Skin epidermis (tissue), 12 donors: ENCODE measurements at regions not wholly inside any gene's neighbourhood (a gene's known extent, or its start where the extent isn't known, plus 50 kb on each side); places are given as distances from the start of the nearest gene placed in this dataset.

Experiments
- H3K27ac ChIP-seq, 21 experiments: fragments of 200-600 bp; sonication (generic) in 11 of 21; one replicate each; pipeline ENCODE4 v1.5.0; 2020; ENCODE audit warnings: mild to moderate bottlenecking in 3 of 21, inconsistent platforms in 2 of 21, moderate library complexity in 2 of 21
- H3K4me3 ChIP-seq, 7 experiments: fragments of 200-600 bp; sonication (generic) in 2 of 7; one replicate each; pipeline ENCODE4 v1.5.0; 2020; ENCODE audit warnings: inconsistent platforms in 2 of 7, mild to moderate bottlenecking in 2 of 7, moderate library complexity in 1 of 7

GRCh38 chr15:98358971-98359370, 289.4 kb upstream of the IGF1R start:
- Histone ChIP-seq H3K4me3 (no peak overlapping the region), H3K27ac (no peak overlapping the region)

- no peak overlapping the region for H3K27ac ChIP-seq
- no peak overlapping the region for H3K4me3 ChIP-seq
Observed at GRCh38 chr15:98363416-98363815, 284.9 kb upstream of the IGF1R start.

GRCh38 chr15:98363955-98364354, 284.4 kb upstream of the IGF1R start:
- H3K4me3 ChIP-seq = no peak overlapping the region
- no peak overlapping the region for H3K27ac ChIP-seq

- H3K4me3 ChIP-seq = no peak overlapping the region
- no peak overlapping the region for H3K27ac ChIP-seq
Observed at GRCh38 chr15:98369081-98369716, 279.1 kb upstream of the IGF1R start.

GRCh38 chr15:98375513-98376340, 272.6 kb upstream of the IGF1R start:
- Histone ChIP-seq H3K27ac (no peak overlapping the region), H3K4me3 (no peak overlapping the region)

GRCh38 chr15:98380721-98381120, 267.6 kb upstream of the IGF1R start:
- no peak overlapping the region for H3K27ac ChIP-seq
- H3K4me3 ChIP-seq = no peak overlapping the region

DNA sequence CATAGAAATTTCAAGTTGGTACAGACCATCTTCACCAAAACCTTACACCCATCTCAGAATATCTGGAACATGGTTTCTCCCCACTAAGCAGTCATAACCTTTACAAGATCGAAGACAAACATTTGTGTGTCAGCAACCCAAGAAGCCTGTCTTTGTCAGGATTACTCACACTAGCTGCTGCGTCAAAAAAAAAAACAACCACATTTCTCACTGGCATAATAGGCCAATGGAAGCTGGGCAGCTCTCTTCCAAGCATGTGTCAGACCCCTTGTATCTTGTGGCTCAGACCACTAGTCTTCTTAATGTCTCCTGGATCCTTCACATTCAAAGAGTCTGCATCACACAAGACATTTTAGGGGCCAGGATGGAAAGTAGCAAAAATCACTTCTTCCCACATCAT, 266.9 kb upstream of the IGF1R start:
- no peak overlapping the region for H3K27ac ChIP-seq
- no peak overlapping the region for H3K4me3 ChIP-seq

GRCh38 chr15:98382139-98382538, 266.2 kb upstream of the IGF1R start:
- no peak overlapping the region for H3K27ac ChIP-seq
- no peak overlapping the region for H3K4me3 ChIP-seq

- Histone ChIP-seq H3K27ac (no peak overlapping the region), H3K4me3 (no peak overlapping the region)
Observed at GRCh38 chr15:98383571-98383970, 264.8 kb upstream of the IGF1R start.

GRCh38 chr15:98384328-98385029, 263.9 kb upstream of the IGF1R start:
- H3K4me3 ChIP-seq = no peak overlapping the region
- no peak overlapping the region for H3K27ac ChIP-seq

GRCh38 chr15:98385752-98386381, 262.5 kb upstream of the IGF1R start:
- Histone ChIP-seq H3K27ac (no peak overlapping the region), H3K4me3 (no peak overlapping the region)

- H3K4me3 ChIP-seq = no peak overlapping the region
- no peak overlapping the region for H3K27ac ChIP-seq
Observed at GRCh38 chr15:98386561-98386960, 261.8 kb upstream of the IGF1R start.

- no peak overlapping the region for H3K4me3 ChIP-seq
- no peak overlapping the region for H3K27ac ChIP-seq
Observed at GRCh38 chr15:98387866-98388265, 260.5 kb upstream of the IGF1R start.

- H3K27ac ChIP-seq = no peak overlapping the region
- no peak overlapping the region for H3K4me3 ChIP-seq
Observed at GRCh38 chr15:98390946-98391530, 257.3 kb upstream of the IGF1R start.

GRCh38 chr15:98391568-98391967, 256.8 kb upstream of the IGF1R start:
- no peak overlapping the region for H3K27ac ChIP-seq
- H3K4me3 ChIP-seq = no peak overlapping the region

- no peak overlapping the region for H3K27ac ChIP-seq
- no peak overlapping the region for H3K4me3 ChIP-seq
Observed at GRCh38 chr15:98393471-98393870, 254.9 kb upstream of the IGF1R start.

DNA sequence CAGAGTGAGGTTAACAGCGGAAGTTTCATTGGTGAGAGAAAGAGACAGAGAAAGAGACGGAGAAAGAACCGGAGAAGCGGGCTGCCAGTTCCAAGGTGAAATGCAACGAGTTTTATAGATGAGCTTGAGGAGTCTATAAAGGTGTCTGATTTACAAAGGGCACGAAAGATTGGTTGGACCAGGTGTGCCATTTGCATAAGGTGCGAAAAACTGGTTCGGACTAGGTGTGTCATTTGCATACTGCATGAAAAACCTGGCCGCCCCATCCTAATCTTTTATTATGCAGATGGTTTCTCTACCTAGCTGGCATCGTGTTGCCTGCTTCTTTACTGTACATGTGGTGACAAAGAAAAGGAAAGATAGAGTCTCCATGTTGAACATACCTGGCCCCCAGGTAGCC, 253.8 kb upstream of the IGF1R start:
- no peak overlapping the region for H3K27ac ChIP-seq
- no peak overlapping the region for H3K4me3 ChIP-seq

- Histone ChIP-seq H3K27ac (no peak overlapping the region), H3K4me3 (no peak overlapping the region)
Observed at GRCh38 chr15:98395974-98396610, 252.2 kb upstream of the IGF1R start.

DNA sequence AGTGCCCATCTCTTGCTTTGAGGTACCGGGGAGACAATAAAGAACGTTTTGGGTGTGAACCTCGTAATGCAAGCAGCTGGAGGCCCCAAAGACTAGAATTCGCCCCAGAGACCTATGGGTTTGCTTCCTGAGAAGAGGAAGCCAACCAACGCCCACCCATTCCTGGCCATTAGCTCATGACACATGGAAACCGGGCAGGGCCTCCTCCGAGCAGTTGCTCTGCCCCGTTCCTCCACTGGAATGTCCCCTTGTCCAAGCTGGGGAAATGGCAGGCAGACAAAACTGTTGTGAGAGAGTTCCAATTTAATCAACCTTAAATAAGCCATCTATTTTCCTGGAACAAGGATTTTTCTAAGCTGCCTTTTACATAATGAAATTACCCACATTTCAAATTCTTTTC, 250.9 kb upstream of the IGF1R start:
- no peak overlapping the region for H3K27ac ChIP-seq

DNA sequence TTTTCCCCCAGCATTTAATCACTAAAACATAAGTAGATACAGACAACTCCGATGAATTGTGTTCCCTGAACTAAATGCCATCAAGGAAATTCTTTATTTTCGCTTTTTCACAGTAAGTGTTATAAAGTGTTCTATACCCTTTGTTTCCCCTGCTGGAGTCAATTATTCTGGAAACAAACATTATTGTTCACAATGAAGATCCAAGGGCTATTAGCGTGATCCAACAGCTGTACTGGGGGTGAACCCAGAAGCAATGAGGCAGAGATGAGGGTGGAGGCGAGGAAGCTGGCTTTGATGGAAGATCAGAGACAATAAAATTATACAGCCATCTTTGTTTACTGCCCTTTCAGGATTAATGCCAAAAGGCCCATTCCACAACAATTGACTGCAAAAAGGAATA, 250.3 kb upstream of the IGF1R start:
- no peak overlapping the region for H3K4me3 ChIP-seq
- no peak overlapping the region for H3K27ac ChIP-seq

More for the DNA sequence above, 250.9 kb upstream of the IGF1R start:
- H3K4me3 ChIP-seq = no peak overlapping the region
